ENCODE measurements at regions not wholly inside any gene's neighbourhood (a gene's known extent, or its start where the extent isn't known, plus 50 kb on each side); places are given as distances from the start of the nearest gene placed in this dataset.
A peak's percentile ranks its signal among the peaks of the same experiment; 100 is the strongest.

DNA sequence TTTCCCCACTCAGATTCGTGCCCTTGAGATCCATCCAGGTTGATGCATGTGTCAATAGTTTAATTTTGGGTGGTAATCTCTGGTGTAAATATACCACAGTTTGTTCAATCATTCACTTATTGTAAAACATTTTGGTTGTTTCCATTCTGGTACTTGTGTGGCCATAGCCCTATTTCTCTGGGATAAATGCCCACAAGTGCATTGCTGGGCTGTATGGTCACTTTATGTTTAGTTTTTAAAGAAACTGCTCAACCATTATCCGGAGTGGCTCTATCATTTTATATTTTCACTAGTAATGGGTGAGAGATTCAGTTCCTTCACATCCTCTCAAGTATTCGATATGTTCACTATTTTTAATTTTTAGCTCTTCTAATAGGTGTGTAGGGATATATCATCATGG lies 60.7 kb upstream of the RNF24 start:
- ATAC-seq: no peak
- H3K36me3 ChIP-seq: no peaks in the 10 kb centered on the region
- no peaks in the 10 kb centered on the region for H3K27me3 ChIP-seq
- WGBS, 2 donors (ENCODE audit: low coverage in 1 of 2): 65 to 69% methylated on average over 3 of the region's 3 CpGs
- H3K4me1 ChIP-seq: peaks cover 0 to 15% (median 3%) of the 10 kb centered on the region in 3 donors
- no peak overlapping the region for H3K27ac ChIP-seq
- TF ChIP-seq POLR2A (IDR thresholded peaks at IDR 0.05): no peak
- TF ChIP-seq, protein P1, sequence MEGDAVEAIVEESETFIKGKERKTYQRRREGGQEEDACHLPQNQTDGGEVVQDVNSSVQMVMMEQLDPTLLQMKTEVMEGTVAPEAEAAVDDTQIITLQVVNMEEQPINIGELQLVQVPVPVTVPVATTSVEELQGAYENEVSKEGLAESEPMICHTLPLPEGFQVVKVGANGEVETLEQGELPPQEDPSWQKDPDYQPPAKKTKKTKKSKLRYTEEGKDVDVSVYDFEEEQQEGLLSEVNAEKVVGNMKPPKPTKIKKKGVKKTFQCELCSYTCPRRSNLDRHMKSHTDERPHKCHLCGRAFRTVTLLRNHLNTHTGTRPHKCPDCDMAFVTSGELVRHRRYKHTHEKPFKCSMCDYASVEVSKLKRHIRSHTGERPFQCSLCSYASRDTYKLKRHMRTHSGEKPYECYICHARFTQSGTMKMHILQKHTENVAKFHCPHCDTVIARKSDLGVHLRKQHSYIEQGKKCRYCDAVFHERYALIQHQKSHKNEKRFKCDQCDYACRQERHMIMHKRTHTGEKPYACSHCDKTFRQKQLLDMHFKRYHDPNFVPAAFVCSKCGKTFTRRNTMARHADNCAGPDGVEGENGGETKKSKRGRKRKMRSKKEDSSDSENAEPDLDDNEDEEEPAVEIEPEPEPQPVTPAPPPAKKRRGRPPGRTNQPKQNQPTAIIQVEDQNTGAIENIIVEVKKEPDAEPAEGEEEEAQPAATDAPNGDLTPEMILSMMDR (IDR thresholded peaks at IDR 0.05): no peak
- TF ChIP-seq POLR2AphosphoS5 (IDR thresholded peaks at IDR 0.05): no peak
- TF ChIP-seq EP300 (IDR thresholded peaks at IDR 0.05): no peak
- no peaks in the 10 kb centered on the region for H3K9me3 ChIP-seq
- H3K4me3 ChIP-seq: no peak overlapping the region

DNA sequence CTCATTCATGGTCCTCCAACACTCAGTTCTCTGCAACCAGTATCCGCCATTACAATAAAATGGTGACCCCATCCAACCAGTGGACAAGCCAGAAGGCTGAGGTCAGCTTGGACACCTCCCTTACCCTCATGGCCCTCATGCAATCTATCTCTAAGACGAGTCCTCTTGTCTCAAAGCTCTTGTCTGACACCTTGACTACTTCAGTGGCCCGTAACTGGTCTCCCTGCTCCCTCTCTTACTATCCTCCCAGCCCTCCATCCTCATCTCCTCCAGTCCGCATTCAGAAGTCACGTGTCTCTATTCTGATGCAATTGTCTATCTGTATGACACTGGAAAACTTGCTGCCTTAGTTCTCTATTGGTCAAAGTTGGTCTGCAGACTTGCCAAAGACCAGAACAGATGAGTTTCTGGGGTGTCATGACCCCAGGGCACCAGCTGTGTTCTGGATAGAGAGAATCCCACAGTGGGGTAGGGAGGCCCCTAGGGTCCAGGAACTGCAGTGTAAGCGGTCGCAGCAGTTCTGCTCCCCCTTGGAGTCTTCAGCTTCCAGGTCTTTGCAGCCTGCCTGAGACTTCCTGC lies 59.6 kb upstream of the RNF24 start:
- Histone ChIP-seq H3K36me3 (no peaks in the 10 kb centered on the region), H3K4me3 (no peak overlapping the region), H3K27me3 (no peaks in the 10 kb centered on the region), H3K4me1 (peaks cover 0 to 24% (median 3%) of the 10 kb centered on the region in 3 donors), H3K9me3 (no peaks in the 10 kb centered on the region), H3K27ac (no peak overlapping the region)
- TF ChIP-seq EP300 (IDR thresholded peaks at IDR 0.05) (no peak), POLR2AphosphoS5 (IDR thresholded peaks at IDR 0.05) (no peak), POLR2A (IDR thresholded peaks at IDR 0.05) (no peak)
- TF ChIP-seq, protein P1 (IDR thresholded peaks at IDR 0.05): no peak
- 89 to 95% methylated on average over 4 to 5 of the region's 7 CpGs for WGBS, 2 donors (ENCODE audit: low coverage in 1 of 2)
- ATAC-seq: no peak

DNA sequence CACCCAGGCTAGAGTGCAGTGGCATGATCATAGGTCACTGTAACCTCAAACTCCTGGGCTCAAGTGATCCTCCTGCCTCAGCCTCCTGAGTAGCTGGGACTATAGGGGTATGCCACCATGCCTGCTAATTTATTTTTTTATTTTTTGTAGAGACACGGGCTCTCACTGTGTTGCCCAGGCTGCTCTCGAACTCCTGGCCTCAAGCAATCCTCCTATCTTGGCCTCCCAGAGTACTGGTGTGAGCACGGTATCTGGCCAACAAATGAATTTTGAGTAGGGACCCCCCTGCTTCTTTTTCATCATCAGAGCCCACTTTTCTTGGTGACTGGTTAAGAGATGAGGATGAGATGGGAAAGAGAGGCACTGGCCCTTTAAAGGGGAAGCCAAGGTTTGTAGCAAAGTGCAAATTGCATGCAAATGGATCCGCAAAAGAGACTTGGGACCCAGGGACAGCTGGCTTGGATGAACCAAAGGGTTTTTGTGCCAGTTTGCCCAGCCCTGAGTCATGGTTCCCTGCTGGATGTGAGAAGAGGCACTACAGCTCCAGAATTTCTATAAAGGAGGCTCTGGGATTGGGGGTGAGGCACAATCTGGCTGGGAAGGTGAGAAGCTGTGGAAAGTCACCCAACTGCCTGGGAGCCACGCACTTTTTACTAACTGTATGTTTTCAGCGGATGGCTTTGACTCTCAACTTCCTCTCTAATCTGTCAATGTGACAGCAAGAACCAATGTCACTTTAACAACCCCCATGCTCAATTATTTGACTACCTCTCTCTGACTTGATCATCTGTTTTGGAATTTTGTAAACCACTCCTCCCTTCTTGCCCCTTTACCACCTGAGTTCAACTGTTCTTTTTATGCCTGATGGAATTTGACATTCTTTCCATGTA lies 58.7 kb upstream of the RNF24 start:
- H3K27me3 ChIP-seq: no peaks in the 10 kb centered on the region
- H3K36me3 ChIP-seq: no peaks in the 10 kb centered on the region
- no peak overlapping the region for H3K27ac ChIP-seq
- no peaks in the 10 kb centered on the region for H3K9me3 ChIP-seq
- WGBS, 2 donors (ENCODE audit: low coverage in 1 of 2): 80 to 87% methylated on average over 2 to 6 of the region's 6 CpGs
- TF ChIP-seq, protein P1 (IDR thresholded peaks at IDR 0.05): no peak
- TF ChIP-seq POLR2A (IDR thresholded peaks at IDR 0.05) (no peak), EP300 (IDR thresholded peaks at IDR 0.05) (no peak), POLR2AphosphoS5 (IDR thresholded peaks at IDR 0.05) (no peak)
- ATAC-seq: no peak
- peaks cover 0 to 33% (median 3%) of the 10 kb centered on the region in 3 donors for H3K4me1 ChIP-seq
- no peak overlapping the region for H3K4me3 ChIP-seq

DNA sequence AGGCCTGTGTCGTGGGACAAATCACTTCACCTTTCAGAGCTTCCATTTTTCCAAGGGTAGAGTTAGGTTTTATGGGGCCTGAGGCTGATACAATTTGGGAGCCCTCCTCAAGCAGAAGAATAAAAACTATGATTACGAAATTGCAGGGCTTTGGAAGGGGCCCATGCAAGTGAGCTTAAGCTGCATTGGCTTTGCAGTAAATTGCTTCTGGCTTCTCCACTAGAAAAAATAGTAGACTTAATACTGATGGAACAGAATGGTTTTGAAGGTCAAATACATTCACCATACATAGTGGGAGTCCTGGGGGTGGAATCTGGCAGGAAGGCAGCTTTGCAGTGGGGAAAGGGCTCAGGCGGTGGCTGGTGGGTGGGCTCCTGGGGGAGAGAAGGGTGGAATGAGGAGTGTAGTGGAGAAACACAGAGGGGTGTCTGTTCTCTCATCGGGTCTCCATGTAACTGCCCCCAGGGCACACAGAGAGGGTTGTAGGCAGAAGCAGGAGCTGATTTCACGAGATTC lies 55.9 kb upstream of the RNF24 start:
- TF ChIP-seq POLR2AphosphoS5 (IDR thresholded peaks at IDR 0.05) (no peak), EP300 (IDR thresholded peaks at IDR 0.05) (no peak), POLR2A (IDR thresholded peaks at IDR 0.05) (no peak)
- TF ChIP-seq, protein P1 (IDR thresholded peaks at IDR 0.05): no peak
- Histone ChIP-seq H3K9me3 (no peaks in the 10 kb centered on the region), H3K4me3 (no peak overlapping the region), H3K36me3 (no peaks in the 10 kb centered on the region), H3K27ac (peak overlapping the region in 2 of 4 donors; percentile 48 to 52), H3K27me3 (no peaks in the 10 kb centered on the region), H3K4me1 (peaks cover 0 to 34% (median 0%) of the 10 kb centered on the region in 3 donors)
- ATAC-seq: no peak
- 59 to 80% methylated on average over 3 to 4 of the region's 5 CpGs for whole genome bisulfite sequencing, 2 donors (ENCODE audit: low coverage in 1 of 2)
